GM21717 (cell line): ENCODE measurements at regions not wholly inside any gene's neighbourhood (a gene's known extent, or its start where the extent isn't known, plus 50 kb on each side); places are given as distances from the start of the nearest gene placed in this dataset.

Experiments used
- ATAC-seq: cut with Tn5 transposase; IDR thresholded peaks from one replicate; pipeline ENCODE4 v1.9.1; 2021; ENCODE audit warnings: mild to moderate bottlenecking, moderate library complexity; ENCODE audit not compliant: unreplicated experiment

GRCh38 chr12:31783996-31784645 lies 55.3 kb upstream of the AMN1 start:
- ATAC-seq, result no peak

GRCh38 chr12:31783556-31783955 lies 54.7 kb upstream of the AMN1 start:
- ATAC-seq, result no peak

- ATAC-seq, result no peak
Measured at GRCh38 chr12:31781894-31782540, 53.2 kb upstream of the AMN1 start.

GRCh38 chr12:31780096-31780495 lies 51.3 kb upstream of the AMN1 start:
- no peak for ATAC-seq

GRCh38 chr12:31778687-31779086 lies 49.9 kb upstream of the AMN1 start:
- ATAC-seq, result no peak
